Karpas-422 (cell line): ENCODE measurements at regions not wholly inside any gene's neighbourhood (a gene's known extent, or its start where the extent isn't known, plus 50 kb on each side); places are given as distances from the start of the nearest gene placed in this dataset.

ENCODE experiments used
- DNase-seq: peaks from one replicate; pipeline ENCODE4 v3.0.0-alpha.2; 2015
- H2AFZ ChIP-seq: fragments of 200-600 bp; sonication (generic); 2 replicates; pipeline ENCODE4 v1.6.1; 2014; ENCODE audit warnings: antibody characterized with exemption, low read length, mixed read lengths
- H3K27ac ChIP-seq: fragments of 200-600 bp; sonication (generic); 2 replicates; pipeline ENCODE4 v1.5.1; 2014; ENCODE audit warnings: mild to moderate bottlenecking, low read length, moderate library complexity
- H3K27me3 ChIP-seq: fragments of 200-600 bp; sonication (generic); 2 replicates; pipeline ENCODE4 v1.6.1; 2014; ENCODE audit warnings: low read length, mixed read lengths
- H3K36me3 ChIP-seq: fragments of 200-600 bp; sonication (generic); 2 replicates; pipeline ENCODE4 v1.6.1; 2014; ENCODE audit warnings: low read length, mixed read lengths; ENCODE audit not compliant: insufficient read depth
- H3K4me1 ChIP-seq: fragments of 200-600 bp; sonication (generic); 2 replicates; pipeline ENCODE4 v1.6.1; 2014; ENCODE audit warnings: mild to moderate bottlenecking, low read length, mixed read lengths
- H3K4me2 ChIP-seq: fragments of 200-600 bp; sonication (generic); 2 replicates; pipeline ENCODE4 v1.6.1; 2014; ENCODE audit warnings: low read length, low read depth, mild to moderate bottlenecking; ENCODE audit not compliant: poor library complexity, severe bottlenecking
- H3K4me3 ChIP-seq: fragments of 200-600 bp; sonication (generic); 2 replicates; pipeline ENCODE4 v1.5.1; 2014; ENCODE audit warnings: mild to moderate bottlenecking, antibody characterized with exemption, low read length, mixed read lengths
- H3K79me2 ChIP-seq: fragments of 200-600 bp; sonication (generic); 2 replicates; pipeline ENCODE4 v1.6.1; 2014; ENCODE audit warnings: mild to moderate bottlenecking, low read length, mixed read lengths
- H3K9ac ChIP-seq: fragments of 200-600 bp; sonication (generic); 2 replicates; pipeline ENCODE4 v1.6.0; 2014; ENCODE audit warnings: low read length
- H3K9me2 ChIP-seq: fragments of 200-600 bp; sonication (generic), shearing (Covaris generic); replicated peaks from 2 replicates; pipeline ENCODE4 v1.6.0; 2014; ENCODE audit warnings: mild to moderate bottlenecking, low read length, moderate library complexity; ENCODE audit not compliant: insufficient read depth
- H3K9me3 ChIP-seq: fragments of 300-700, 200-600 bp; sonication (generic); 2 replicates; pipeline ENCODE4 v1.6.1; 2014; ENCODE audit warnings: low read length, mixed read lengths
- H4K20me1 ChIP-seq: fragments of 200-600 bp; sonication (generic); 2 replicates; pipeline ENCODE4 v1.6.1; 2014; ENCODE audit warnings: mild to moderate bottlenecking, antibody characterized with exemption, low read length, low read depth; ENCODE audit not compliant: insufficient read depth

GRCh38 chr6:132950566-132950965, 136.2 kb downstream of the RPS12 start:
- Histone ChIP-seq H3K4me3 (no peak overlapping the region), H3K4me1 (no peaks in the 10 kb centered on the region), H3K9me2 (no peaks in the 10 kb centered on the region), H3K36me3 (no peaks in the 10 kb centered on the region), H2AFZ (no peak overlapping the region), H3K9ac (no peak overlapping the region), H3K9me3 (no peaks in the 10 kb centered on the region), H4K20me1 (no peaks in the 10 kb centered on the region), H3K27me3 (no peaks in the 10 kb centered on the region), H3K4me2 (no peak overlapping the region), H3K27ac (no peak overlapping the region), H3K79me2 (no peaks in the 10 kb centered on the region)
- no peak for DNase-seq

- no peaks in the 10 kb centered on the region for H3K4me1 ChIP-seq
- H3K4me3 ChIP-seq: no peak overlapping the region
- H3K9ac ChIP-seq: no peak overlapping the region
- H4K20me1 ChIP-seq: no peaks in the 10 kb centered on the region
- no peak overlapping the region for H3K27ac ChIP-seq
- no peaks in the 10 kb centered on the region for H3K79me2 ChIP-seq
- no peak for DNase-seq
- H3K9me2 ChIP-seq: no peaks in the 10 kb centered on the region
- H3K9me3 ChIP-seq: no peaks in the 10 kb centered on the region
- H3K36me3 ChIP-seq: no peaks in the 10 kb centered on the region
- H2AFZ ChIP-seq: no peak overlapping the region
- H3K4me2 ChIP-seq: no peak overlapping the region
- no peaks in the 10 kb centered on the region for H3K27me3 ChIP-seq
Measured at GRCh38 chr6:132952031-132952867, 137.9 kb downstream of the RPS12 start.

DNA sequence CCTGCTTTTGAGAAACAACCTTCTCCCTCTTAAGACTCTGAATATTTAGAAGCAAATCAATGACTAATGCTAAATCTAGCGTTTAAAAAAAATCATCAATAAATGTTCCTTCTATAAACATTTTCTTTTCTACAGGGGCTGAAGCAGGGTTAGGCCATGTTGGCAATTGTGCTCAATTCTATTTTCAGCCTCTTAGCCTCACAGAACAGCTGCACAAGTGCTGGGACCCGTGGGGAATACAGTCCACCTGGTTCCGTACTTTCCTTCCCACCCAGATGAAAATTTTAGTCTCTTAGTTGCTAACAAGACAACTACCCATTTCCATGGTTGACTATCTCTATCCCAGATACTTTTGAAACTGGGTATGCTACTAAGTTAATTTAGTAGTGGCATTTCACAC, 138.6 kb downstream of the RPS12 start:
- Histone ChIP-seq H3K27ac (no peak overlapping the region), H3K4me1 (no peaks in the 10 kb centered on the region), H3K9me2 (no peaks in the 10 kb centered on the region), H3K4me2 (no peak overlapping the region), H3K9ac (no peak overlapping the region), H2AFZ (no peak overlapping the region), H3K9me3 (no peaks in the 10 kb centered on the region), H4K20me1 (no peaks in the 10 kb centered on the region), H3K36me3 (no peaks in the 10 kb centered on the region), H3K79me2 (no peaks in the 10 kb centered on the region), H3K27me3 (no peaks in the 10 kb centered on the region), H3K4me3 (no peak overlapping the region)
- DNase-seq: no peak

DNA sequence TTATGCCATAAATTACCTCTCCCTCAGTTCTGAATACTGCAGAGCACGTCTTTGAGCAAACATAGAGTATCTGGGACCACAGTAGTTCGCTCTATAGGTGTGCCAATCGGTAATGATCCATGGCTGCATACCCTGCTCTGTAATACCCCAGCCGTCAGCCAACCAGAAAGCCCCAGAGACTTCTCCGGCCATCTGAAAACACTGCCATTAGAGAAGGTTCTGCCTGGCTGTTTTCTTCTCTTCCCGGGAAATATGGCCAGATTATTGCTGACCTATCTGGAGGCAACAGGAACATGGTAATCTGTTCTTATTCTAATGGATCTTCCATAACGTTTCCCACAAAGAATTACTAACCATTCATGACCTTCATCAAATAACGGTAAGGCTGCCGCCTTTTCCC, 139.9 kb downstream of the RPS12 start:
- no peak overlapping the region for H3K4me3 ChIP-seq
- no peaks in the 10 kb centered on the region for H3K27me3 ChIP-seq
- H3K79me2 ChIP-seq: no peaks in the 10 kb centered on the region
- no peak overlapping the region for H3K9ac ChIP-seq
- no peak overlapping the region for H3K4me2 ChIP-seq
- H2AFZ ChIP-seq: no peak overlapping the region
- H3K36me3 ChIP-seq: no peaks in the 10 kb centered on the region
- no peaks in the 10 kb centered on the region for H3K9me3 ChIP-seq
- no peak overlapping the region for H3K27ac ChIP-seq
- no peak for DNase-seq
- no peaks in the 10 kb centered on the region for H4K20me1 ChIP-seq
- no peaks in the 10 kb centered on the region for H3K9me2 ChIP-seq
- no peaks in the 10 kb centered on the region for H3K4me1 ChIP-seq

DNA sequence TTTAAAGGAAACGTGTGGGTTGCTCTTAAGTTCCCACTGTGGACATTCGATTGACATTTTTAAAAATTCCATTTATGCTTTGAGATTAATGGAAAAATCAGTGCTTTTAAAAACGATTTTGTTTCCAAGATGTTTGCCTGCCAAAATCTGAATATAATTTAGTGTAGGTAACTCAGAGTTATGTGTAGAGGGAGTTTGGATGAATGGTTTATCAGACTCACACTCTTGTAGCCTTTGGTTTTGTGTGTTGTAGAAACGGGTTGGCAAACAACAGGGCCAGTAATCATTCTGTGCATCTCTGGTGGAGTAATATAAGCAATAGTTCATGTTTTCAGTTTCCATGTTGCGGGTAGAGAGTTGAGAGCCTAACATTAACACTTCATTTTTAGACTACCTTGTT, 140.6 kb downstream of the RPS12 start:
- no peak for DNase-seq
- Histone ChIP-seq H3K4me2 (no peak overlapping the region), H3K9ac (no peak overlapping the region), H3K4me1 (no peaks in the 10 kb centered on the region), H3K27me3 (no peaks in the 10 kb centered on the region), H3K9me3 (no peaks in the 10 kb centered on the region), H4K20me1 (no peaks in the 10 kb centered on the region), H3K4me3 (no peak overlapping the region), H3K79me2 (no peaks in the 10 kb centered on the region), H2AFZ (no peak overlapping the region), H3K36me3 (no peaks in the 10 kb centered on the region), H3K9me2 (no peaks in the 10 kb centered on the region), H3K27ac (no peak overlapping the region)

- no peaks in the 10 kb centered on the region for H3K27me3 ChIP-seq
- H4K20me1 ChIP-seq: no peaks in the 10 kb centered on the region
- H3K36me3 ChIP-seq: no peaks in the 10 kb centered on the region
- H3K9me2 ChIP-seq: no peaks in the 10 kb centered on the region
- no peak overlapping the region for H3K4me2 ChIP-seq
- no peak overlapping the region for H2AFZ ChIP-seq
- H3K79me2 ChIP-seq: no peaks in the 10 kb centered on the region
- no peak overlapping the region for H3K27ac ChIP-seq
- H3K4me3 ChIP-seq: no peak overlapping the region
- no peaks in the 10 kb centered on the region for H3K4me1 ChIP-seq
- no peak for DNase-seq
- no peak overlapping the region for H3K9ac ChIP-seq
- H3K9me3 ChIP-seq: no peaks in the 10 kb centered on the region
Measured at GRCh38 chr6:132959639-132960326, 145.4 kb downstream of the RPS12 start.

DNA sequence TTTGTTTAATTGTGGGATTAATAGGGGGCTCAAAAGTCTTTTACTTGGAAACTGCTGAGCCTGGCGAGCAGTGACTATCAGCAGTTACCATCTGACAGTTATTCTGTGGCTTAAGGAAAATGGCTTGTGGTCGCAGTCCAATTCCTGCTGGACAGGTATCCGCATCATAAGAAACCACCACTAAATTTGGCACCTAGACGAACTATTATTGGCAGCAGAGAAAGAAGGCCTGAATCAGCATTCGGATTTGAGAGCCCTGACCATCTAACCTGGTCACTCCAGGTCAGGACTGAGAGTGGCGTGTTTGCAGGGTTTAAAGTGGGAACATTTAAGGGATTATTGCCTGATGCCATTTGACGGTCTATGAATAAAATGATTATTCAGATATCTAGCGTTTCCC, 146.4 kb downstream of the RPS12 start:
- Histone ChIP-seq H3K9me3 (no peaks in the 10 kb centered on the region), H2AFZ (no peak overlapping the region), H4K20me1 (no peaks in the 10 kb centered on the region), H3K27me3 (no peaks in the 10 kb centered on the region), H3K9ac (no peak overlapping the region), H3K4me3 (no peak overlapping the region), H3K4me2 (no peak overlapping the region), H3K27ac (no peak overlapping the region), H3K4me1 (no peaks in the 10 kb centered on the region), H3K79me2 (no peaks in the 10 kb centered on the region), H3K36me3 (no peaks in the 10 kb centered on the region), H3K9me2 (no peaks in the 10 kb centered on the region)
- no peak for DNase-seq

DNA sequence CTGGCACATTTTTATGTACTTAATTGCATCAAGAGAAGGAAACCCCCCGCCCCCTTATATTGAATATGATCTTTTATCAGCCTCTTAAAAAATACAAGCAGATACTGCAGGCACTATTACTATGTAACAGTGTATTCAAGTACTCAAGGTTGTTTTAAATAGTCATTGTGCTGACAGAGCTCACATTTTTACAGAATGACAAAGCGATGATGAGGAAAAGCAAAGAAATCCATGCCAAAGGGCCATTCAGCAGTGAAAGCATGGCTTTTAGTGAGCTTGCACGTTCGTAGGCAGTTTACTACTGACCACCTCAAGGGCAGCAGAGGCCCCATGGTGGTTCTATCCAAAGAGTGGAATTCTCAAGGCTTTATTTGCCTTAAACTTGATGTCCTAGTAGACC, 146.8 kb downstream of the RPS12 start:
- no peaks in the 10 kb centered on the region for H3K27me3 ChIP-seq
- no peaks in the 10 kb centered on the region for H3K9me3 ChIP-seq
- no peak overlapping the region for H3K4me3 ChIP-seq
- no peaks in the 10 kb centered on the region for H4K20me1 ChIP-seq
- H3K4me2 ChIP-seq: no peak overlapping the region
- H3K79me2 ChIP-seq: no peaks in the 10 kb centered on the region
- H2AFZ ChIP-seq: no peak overlapping the region
- DNase-seq: no peak
- no peak overlapping the region for H3K9ac ChIP-seq
- no peaks in the 10 kb centered on the region for H3K36me3 ChIP-seq
- no peaks in the 10 kb centered on the region for H3K9me2 ChIP-seq
- H3K27ac ChIP-seq: no peak overlapping the region
- no peaks in the 10 kb centered on the region for H3K4me1 ChIP-seq
